ENCODE measurements at regions not wholly inside any gene's neighbourhood (a gene's known extent, or its start where the extent isn't known, plus 50 kb on each side); places are given as distances from the start of the nearest gene placed in this dataset.

- no peak for DNase-seq (ENCODE audit: low read depth)
Observed at GRCh38 chr1:4924356-4924755, 269.9 kb downstream of the AJAP1 start.

DNA sequence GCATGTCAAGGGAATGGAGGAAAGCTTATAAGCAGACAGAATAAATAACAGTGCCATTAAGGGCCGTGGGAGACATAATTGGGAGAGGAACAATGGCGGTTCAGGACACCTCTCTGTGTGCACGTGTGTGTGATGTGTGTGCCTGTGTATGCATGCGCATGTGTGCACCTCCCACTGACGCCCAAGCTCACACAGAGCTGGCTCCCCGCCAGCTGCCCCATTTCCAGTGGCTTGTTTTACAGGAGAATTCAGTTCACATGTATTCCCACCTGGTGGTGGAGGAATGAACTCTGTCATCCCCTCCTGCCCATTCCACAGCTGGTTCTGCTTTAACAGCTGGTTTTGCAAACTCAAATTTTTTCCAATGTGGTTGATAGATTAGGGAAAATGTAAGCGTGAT lies 262.2 kb downstream of the AJAP1 start:
- no peak for DNase-seq (ENCODE audit: low read depth)

DNA sequence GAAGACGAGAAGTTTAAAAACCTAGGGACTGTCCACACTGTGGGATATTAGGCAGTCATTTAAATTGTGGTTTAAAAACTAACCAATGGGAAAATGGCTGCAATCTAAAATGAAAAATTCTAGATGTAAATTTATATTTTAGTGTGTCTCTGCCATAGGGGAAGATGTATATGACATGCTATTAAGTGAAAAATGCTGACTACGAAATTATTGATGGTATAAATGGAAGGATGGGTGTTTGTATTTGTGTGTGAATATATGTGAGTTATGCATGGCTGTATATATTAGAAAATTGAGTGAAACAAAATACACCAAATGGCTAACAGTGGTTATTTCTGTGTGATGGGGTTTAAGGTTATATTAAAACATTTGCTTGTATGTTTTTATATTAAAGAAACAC lies 260.7 kb downstream of the AJAP1 start:
- DNase-seq (ENCODE audit: low read depth) = no peak

DNA sequence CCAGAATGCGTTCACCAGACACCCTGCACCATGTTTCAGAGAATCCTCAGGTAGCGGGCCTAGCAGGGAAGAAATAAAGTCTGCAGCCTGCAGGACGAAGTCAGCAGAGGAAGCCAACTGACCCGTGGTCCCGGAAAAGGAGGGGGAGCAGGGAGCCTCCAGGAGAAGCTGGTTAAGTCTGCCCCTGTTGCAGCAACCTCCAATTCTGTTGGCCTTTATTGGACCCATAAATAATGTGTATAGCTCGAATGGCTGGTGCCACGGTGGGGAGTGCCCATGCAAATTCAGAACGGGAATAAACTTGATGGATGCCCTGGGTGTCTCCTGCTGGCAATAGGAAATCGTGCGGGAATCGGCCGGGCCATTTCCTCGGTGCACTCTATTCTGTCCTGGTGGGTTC lies 254.1 kb downstream of the AJAP1 start:
- no peak for DNase-seq (ENCODE audit: low read depth)

DNA sequence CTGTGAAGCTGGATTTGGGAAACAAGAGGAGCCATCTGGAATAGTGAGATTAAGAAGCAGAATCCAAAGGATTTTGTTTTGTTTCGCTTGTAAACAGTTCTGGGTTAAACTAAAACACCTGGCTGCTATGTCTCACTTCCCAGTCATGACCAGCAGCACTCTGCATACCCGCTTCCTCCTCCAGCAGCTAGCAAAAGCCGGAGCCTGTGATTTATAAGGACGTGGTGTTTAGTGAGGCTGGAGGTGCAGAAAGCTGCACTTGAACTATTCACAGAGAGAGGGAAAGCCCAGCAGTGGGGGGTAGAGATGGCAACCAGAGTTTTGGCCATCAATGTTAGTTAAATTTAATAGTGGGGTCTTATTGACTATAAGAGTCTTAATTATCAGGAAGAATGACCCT lies 240.2 kb downstream of the AJAP1 start:
- DNase-seq (ENCODE audit: low read depth) = no peak

DNA sequence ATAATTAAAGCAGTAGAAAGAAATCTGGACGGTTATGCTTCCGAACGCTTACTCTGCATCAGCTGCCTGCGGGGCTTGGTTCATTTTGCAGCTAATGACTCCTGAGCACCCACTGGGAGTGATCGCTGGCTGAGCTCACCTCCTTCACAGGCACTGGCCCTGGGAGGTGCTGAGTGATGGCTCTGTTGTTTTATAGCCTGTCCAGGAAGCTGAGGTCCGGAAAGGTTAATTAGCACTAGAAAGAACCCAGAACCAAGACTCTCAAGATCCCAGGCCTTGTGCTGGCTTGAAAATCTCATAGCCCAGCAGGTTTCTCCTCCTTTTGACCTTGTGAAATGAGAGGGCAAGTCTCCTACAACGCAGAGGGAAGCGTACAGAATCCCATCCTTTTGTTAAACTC lies 226.2 kb downstream of the AJAP1 start:
- DNase-seq (ENCODE audit: low read depth) = no peak

DNA sequence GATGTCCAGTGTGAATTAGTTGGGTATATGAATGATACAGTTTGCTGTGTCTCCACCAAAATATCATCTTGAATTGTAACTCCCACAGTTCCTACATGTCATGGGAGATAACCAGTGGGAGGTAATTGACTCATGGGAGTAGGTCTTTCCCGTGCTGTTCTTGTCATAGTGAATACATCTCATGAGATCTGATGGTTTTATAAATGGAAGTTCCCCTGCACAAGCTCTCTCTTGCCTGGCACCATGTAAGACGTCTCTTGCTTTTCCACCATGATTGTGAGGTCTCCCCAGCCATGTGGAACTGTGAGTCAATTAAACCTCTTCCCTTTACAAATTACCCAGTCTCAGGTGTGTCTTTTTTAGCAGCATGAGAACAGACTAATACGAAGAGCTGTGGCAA lies 223.0 kb downstream of the AJAP1 start:
- DNase-seq (ENCODE audit: low read depth) = no peak

- DNase-seq (ENCODE audit: low read depth) = no peak
Observed at GRCh38 chr1:4871373-4871772, 217.0 kb downstream of the AJAP1 start.

- DNase-seq (ENCODE audit: low read depth) = no peak
Observed at GRCh38 chr1:4868521-4868920, 214.1 kb downstream of the AJAP1 start.

GRCh38 chr1:4856396-4856795 lies 202.0 kb downstream of the AJAP1 start:
- DNase-seq (ENCODE audit: low read depth) = no peak

DNA sequence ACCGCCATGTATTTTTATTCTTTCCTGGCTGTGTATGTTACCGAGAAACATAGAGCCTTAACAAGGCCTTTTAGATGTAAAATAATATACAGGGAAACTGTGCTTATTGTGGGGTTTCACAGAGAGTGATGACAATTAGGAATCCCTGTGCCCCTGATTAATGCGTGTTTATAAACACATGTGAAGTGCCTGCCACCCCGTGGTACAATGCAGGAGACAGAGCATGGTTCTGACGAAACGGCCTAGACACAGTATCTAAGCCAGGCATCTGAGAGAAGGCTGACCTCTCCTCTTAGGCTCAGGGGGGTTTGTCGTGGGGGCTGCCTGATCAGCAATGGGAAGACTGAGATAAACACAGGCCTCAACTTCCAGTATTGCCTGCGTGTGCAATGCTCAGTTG lies 200.0 kb downstream of the AJAP1 start:
- no peak for DNase-seq (ENCODE audit: low read depth)

DNA sequence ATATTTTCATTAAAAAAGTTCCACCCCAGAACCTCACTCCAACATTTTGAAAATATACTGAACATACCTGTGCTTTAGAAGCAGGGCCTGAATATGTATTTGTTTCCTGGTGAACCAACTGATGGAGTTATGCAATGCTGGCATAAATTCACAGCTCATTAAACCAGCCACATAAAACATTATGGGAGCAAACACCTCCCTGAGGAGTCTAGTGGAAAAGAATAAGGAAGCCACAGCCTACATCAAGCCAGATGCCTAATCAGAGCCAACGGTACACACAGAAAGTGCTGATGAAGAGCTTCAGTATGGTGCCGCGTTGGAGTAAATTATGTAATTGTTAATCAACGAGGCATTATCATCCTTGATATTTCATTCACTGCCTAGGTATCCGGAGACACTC lies 199.5 kb downstream of the AJAP1 start:
- no peak for DNase-seq (ENCODE audit: low read depth)

DNA sequence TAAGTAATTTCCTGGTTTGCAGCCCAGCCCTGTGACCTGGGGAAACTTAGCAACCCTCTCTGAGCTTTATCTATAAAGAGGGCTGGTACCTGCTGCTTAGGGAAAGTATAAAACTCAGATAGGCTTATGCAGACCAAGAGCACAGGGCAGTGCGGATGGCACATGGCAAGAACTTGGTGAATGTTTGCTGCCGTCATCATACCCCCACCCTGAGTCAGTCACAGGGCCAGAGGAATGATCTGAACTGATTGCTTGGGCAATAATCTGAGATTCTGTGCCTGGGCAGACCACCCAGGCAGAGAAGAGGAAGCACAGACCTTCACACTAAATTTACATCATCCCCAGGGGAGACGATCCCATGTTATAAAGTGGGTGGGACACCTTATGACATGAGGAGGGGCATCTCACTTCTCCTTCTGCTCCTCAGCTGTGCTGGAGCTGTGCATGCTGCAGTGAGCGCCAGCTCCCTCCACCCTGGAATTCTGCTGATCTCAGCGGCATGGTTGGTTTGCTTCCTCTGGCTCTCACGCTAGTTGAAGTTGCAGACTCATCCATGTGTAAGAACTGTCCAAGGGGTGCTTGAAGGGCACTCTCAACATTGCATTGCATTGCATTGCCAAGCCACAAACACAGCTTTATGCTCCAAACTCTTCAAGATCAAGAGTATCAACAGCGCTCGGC lies 197.1 kb downstream of the AJAP1 start:
- no peak for DNase-seq (ENCODE audit: low read depth)

DNA sequence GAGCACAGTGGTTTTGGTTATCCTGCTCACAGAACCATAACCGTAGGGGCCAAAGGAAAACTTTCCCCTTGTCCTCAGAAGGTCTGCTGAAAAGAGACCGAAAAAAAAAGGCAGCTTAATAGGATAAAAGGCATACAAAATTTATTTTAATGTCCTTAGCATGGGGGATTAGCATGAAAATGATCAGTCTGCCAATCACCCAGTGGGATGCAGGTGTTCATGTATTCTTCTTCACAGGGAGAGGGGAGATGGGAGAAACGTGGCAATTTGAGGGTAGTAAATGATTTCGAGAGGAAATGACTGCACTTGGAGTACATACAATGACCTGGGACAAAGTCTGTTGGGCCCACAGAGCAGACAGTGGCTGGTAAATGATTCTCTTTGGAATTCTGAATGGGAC lies 194.0 kb downstream of the AJAP1 start:
- DNase-seq (ENCODE audit: low read depth) = no peak

DNA sequence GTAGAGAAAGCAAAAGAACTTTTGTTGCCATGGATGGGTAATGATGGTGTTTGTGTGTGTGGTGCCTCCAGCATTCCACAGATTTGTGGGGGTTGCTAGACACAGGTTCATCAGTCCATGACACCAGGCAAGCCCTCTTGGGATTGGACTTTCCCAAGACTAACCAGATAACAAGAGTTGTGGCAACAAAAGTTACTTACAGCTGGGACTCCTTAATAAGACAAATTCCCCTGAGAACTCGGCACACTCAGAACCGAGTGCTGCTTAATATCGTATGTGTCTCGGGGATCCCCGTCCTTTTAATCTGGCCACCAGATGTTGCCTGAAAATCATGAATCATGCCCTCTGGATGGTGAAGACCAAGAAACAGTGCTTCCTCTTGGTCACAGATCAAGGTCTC lies 193.3 kb downstream of the AJAP1 start:
- DNase-seq (ENCODE audit: low read depth) = no peak

All from Daoy (cell line).